ENCODE measurements at regions not wholly inside any gene's neighbourhood (a gene's known extent, or its start where the extent isn't known, plus 50 kb on each side); places are given as distances from the start of the nearest gene placed in this dataset.

GRCh38 chr16:81158964-81159363 lies 62.8 kb upstream of the GCSH start:
- H3K27ac ChIP-seq: no peak overlapping the region
- TF ChIP-seq CTCF (conservative IDR thresholded peaks at IDR 0.05): no peak
- TF ChIP-seq EZH2 (IDR thresholded peaks at IDR 0.05; ENCODE audit: low read depth): no peak
- no TSS peak for BruUV-seq (replicated peaks)
- no peak overlapping the region for H3K4me2 ChIP-seq
- no peaks in the 10 kb centered on the region for H3F3A ChIP-seq (ENCODE audit: insufficient read depth, low read depth)
- no peak for DNase-seq
- no peaks in the 10 kb centered on the region for H3K9me3 ChIP-seq (ENCODE audit: insufficient read depth, low read depth)
- no peaks in the 10 kb centered on the region for H3K79me2 ChIP-seq (ENCODE audit: low read depth)
- ChIA-PET CTCF (no interaction called here), POLR2A (ENCODE audit: unreplicated experiment) (interaction anchor here (0.6 kb wide), 1 partner anchor 82 kb away, joined by 3 read pairs; the partner anchor contains the start of gene C16orf46)
- H2AFZ ChIP-seq: no peak overlapping the region
- intact Hi-C loops (cut with micrococcal nuclease; ENCODE audit: unreplicated experiment): no loop called here
- no peaks in the 10 kb centered on the region for H3K4me1 ChIP-seq (replicated peaks; ENCODE audit: insufficient read depth)
- no peaks in the 10 kb centered on the region for H3K36me3 ChIP-seq (ENCODE audit: low read depth)
- H3K9me2 ChIP-seq (ENCODE audit: insufficient read depth): no peaks in the 10 kb centered on the region
- no peak overlapping the region for H3K4me3 ChIP-seq
- no peaks in the 10 kb centered on the region for H3K27me3 ChIP-seq (ENCODE audit: insufficient read depth, low read depth)
- no peaks in the 10 kb centered on the region for H4K20me1 ChIP-seq (ENCODE audit: insufficient read depth)

- no peak for DNase-seq
- no peak overlapping the region for H3K4me3 ChIP-seq
- ChIA-PET CTCF (no interaction called here), POLR2A (ENCODE audit: unreplicated experiment) (no interaction called here)
- intact Hi-C loops (cut with micrococcal nuclease; ENCODE audit: unreplicated experiment): no loop called here
- no peaks in the 10 kb centered on the region for H4K20me1 ChIP-seq (ENCODE audit: insufficient read depth)
- TF ChIP-seq CTCF (conservative IDR thresholded peaks at IDR 0.05) (no peak), EZH2 (IDR thresholded peaks at IDR 0.05; ENCODE audit: low read depth) (no peak)
- no peaks in the 10 kb centered on the region for H3K9me3 ChIP-seq (ENCODE audit: insufficient read depth, low read depth)
- H3K79me2 ChIP-seq (ENCODE audit: low read depth): no peaks in the 10 kb centered on the region
- H3K9me2 ChIP-seq (ENCODE audit: insufficient read depth): no peaks in the 10 kb centered on the region
- H3K4me1 ChIP-seq (replicated peaks; ENCODE audit: insufficient read depth): no peaks in the 10 kb centered on the region
- H3K27me3 ChIP-seq (ENCODE audit: insufficient read depth, low read depth): no peaks in the 10 kb centered on the region
- H3K36me3 ChIP-seq (ENCODE audit: low read depth): no peaks in the 10 kb centered on the region
- H3F3A ChIP-seq (ENCODE audit: insufficient read depth, low read depth): no peaks in the 10 kb centered on the region
- no peak overlapping the region for H3K27ac ChIP-seq
- H2AFZ ChIP-seq: no peak overlapping the region
- no TSS peak for BruUV-seq (replicated peaks)
- H3K4me2 ChIP-seq: no peak overlapping the region
These were observed 59.6 kb upstream of the GCSH start for GRCh38 chr16:81155769-81156168.

GRCh38 chr16:81151648-81152310 lies 55.6 kb upstream of the GCSH start:
- H3K79me2 ChIP-seq (ENCODE audit: low read depth): no peaks in the 10 kb centered on the region
- H3K4me3 ChIP-seq: no peak overlapping the region
- intact Hi-C loops (cut with micrococcal nuclease; ENCODE audit: unreplicated experiment): no loop called here
- H3K4me2 ChIP-seq: no peak overlapping the region
- CTCF ChIA-PET: no interaction called here
- H3K27ac ChIP-seq: no peak overlapping the region
- H3K4me1 ChIP-seq (replicated peaks; ENCODE audit: insufficient read depth): no peaks in the 10 kb centered on the region
- no peaks in the 10 kb centered on the region for H4K20me1 ChIP-seq (ENCODE audit: insufficient read depth)
- POLR2A ChIA-PET (ENCODE audit: unreplicated experiment): no interaction called here
- no peaks in the 10 kb centered on the region for H3K9me2 ChIP-seq (ENCODE audit: insufficient read depth)
- no peaks in the 10 kb centered on the region for H3F3A ChIP-seq (ENCODE audit: insufficient read depth, low read depth)
- H3K9me3 ChIP-seq (ENCODE audit: insufficient read depth, low read depth): no peaks in the 10 kb centered on the region
- DNase-seq: no peak
- no peak for TF ChIP-seq CTCF (conservative IDR thresholded peaks at IDR 0.05)
- no peaks in the 10 kb centered on the region for H3K27me3 ChIP-seq (ENCODE audit: insufficient read depth, low read depth)
- no peak overlapping the region for H2AFZ ChIP-seq
- H3K36me3 ChIP-seq (ENCODE audit: low read depth): no peaks in the 10 kb centered on the region
- no TSS peak for BruUV-seq (replicated peaks)

Data from PC-9 (cell line).